Stromal cell of bone marrow (primary cell): ENCODE measurements at regions not wholly inside any gene's neighbourhood (a gene's known extent, or its start where the extent isn't known, plus 50 kb on each side); places are given as distances from the start of the nearest gene placed in this dataset.
"Not testable (repeated sequence)": the region's sequence is repeated elsewhere in the genome, so short reads cannot be mapped to it uniquely, and the experiment has no call there.

Experiments used
- DNase-seq: peaks from one replicate; pipeline ENCODE4 v3.0.0-alpha.2; 2012; ENCODE audit warnings: low read depth

DNA sequence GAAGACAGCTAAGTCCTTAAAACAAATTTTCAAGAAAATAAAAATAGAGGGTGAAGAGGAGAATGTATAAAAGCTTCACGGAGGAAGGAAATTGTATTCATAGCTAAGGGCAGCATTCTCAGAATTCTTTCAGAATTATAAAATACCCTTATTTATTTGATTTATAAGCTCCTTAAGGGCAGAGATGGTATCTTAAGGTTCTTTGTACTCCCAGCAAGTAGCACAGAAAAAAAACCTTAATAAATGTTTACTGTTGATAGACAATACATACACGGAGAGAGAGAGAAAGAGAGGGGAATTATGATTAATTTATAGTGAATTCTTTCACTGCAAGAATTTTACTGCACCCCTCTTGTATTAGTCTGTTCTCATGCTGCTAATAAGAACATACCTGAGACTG lies 375.6 kb upstream of the CCDC54 start:
- no peak for DNase-seq

- DNase-seq, result not testable (repeated sequence)
Measured at GRCh38 chr3:107005352-107005751, 371.9 kb upstream of the CCDC54 start.

DNA sequence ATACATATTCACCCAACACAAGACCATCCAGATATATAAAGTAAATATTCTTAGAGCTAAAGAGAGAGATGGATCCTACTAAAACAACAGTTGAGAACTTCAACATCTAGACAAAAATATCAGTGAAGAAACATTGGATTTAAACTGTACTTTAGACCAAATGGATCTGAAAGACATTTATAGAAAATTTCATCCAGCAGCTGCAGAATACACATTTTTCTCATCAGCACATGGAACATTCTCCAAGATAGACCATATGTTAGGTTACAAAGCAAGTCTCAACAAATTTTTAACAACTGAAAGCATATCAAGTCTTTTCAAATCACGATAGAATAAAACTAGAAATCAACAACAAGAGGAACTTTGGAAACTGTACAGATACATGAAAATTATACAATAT lies 369.0 kb upstream of the CCDC54 start:
- DNase-seq, result no peak

GRCh38 chr3:107013641-107014040 lies 363.6 kb upstream of the CCDC54 start:
- no peak for DNase-seq

GRCh38 chr3:107024551-107025026 lies 352.6 kb upstream of the CCDC54 start:
- DNase-seq, result no peak

DNA sequence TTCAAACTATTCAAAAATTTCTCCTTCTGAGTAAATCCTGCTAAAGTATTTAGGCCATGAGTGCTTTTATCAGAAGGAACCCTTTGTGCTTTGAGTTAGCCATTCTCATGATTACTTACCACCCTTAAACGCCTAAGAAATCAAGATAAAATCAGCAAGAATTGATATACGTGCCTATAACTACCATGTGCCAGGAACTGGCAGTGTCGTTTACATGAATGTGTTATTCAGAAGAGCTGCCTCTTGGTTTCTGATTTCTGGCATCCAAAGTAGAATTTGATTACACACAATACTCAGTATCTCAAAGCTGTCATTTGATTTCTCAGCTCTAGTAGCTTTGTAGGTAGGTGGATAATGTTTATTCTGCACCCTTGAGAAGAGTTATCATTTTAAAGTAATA lies 351.3 kb upstream of the CCDC54 start:
- no peak for DNase-seq

DNA sequence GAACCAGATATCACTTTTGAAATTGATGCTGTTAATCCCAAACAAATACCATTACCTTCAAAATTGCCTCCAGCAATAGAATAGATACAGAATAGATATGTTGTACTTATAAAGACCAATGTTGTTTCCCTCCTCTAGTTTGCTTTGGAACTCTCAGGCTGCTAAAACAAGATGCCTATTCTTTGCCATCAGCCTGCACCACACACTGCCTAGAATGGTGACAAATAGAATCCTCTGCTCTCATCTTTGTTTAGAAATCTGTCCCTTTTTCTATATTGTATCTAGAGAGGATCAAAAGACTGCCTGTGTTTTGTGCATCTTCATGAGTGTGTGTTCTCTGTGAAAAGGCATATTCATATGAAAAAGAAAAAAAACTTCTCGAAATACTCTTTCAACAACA lies 349.2 kb upstream of the CCDC54 start:
- no peak for DNase-seq

- no peak for DNase-seq
Measured at GRCh38 chr3:107028626-107029025, 348.6 kb upstream of the CCDC54 start.

DNA sequence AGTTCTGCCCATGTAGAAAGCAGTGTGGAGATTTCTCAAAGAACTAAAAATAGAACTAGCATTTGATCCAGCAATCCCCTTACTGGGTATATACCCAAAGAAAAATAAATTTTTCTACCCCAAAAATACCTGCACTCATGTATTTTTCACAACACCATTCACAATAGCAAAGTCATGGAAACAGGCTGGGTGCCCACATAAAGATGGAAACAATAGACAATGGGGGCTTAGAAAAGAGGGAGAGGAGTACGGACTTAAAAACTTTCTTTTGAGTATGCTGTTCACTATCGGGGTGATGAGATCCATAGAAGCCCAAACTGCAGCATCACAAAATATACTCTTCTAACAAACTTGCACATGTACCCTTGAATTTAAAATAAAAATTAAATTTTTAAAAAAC lies 345.1 kb upstream of the CCDC54 start:
- DNase-seq, result no peak

- DNase-seq, result no peak
Measured at GRCh38 chr3:107034142-107034541, 343.1 kb upstream of the CCDC54 start.

GRCh38 chr3:107035176-107035575 lies 342.1 kb upstream of the CCDC54 start:
- no peak for DNase-seq

GRCh38 chr3:107044677-107045076 lies 332.6 kb upstream of the CCDC54 start:
- DNase-seq, result no peak

- DNase-seq, result no peak
Measured at GRCh38 chr3:107045791-107046190, 331.4 kb upstream of the CCDC54 start.

- no peak for DNase-seq
Measured at GRCh38 chr3:107055181-107055942, 321.9 kb upstream of the CCDC54 start.

GRCh38 chr3:107061466-107061865 lies 315.8 kb upstream of the CCDC54 start:
- no peak for DNase-seq

DNA sequence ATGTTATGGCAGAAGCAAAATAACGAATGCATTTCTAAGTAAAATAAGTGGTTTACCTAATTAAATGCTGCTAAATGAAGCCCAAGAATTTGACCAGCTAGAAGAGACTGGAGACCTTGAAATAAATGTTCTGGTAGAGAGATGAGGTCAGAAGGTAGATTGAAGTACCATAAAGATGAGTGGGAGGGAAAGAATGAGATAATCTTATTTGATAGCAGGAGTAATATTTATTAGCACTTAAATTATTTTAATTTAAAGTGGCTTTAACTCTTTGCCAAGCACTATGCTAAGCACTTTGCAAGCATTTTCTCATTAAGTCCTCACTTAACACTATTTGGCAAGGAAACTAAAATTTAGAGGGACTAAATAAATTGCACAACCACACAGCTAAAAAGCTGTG lies 314.9 kb upstream of the CCDC54 start:
- no peak for DNase-seq

DNA sequence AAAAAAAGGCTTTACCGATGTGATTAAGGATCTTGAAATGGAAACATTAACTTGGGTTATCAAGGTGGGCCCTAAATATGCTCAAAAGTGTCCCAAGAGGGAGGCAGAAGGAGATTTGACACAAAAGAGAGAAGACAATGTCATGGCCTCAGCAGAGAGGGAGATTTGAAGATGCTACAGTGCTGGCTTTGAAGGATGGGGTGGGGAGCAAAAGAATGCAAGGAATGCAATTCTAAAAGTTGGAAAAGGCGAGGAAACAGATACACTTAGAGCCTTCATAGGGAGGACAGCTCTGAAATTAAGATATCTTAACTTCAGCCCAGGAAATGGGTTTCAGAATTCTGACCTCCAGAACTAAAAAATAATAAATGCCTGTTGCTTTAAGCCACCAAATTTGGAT lies 314.5 kb upstream of the CCDC54 start:
- DNase-seq, result no peak

DNA sequence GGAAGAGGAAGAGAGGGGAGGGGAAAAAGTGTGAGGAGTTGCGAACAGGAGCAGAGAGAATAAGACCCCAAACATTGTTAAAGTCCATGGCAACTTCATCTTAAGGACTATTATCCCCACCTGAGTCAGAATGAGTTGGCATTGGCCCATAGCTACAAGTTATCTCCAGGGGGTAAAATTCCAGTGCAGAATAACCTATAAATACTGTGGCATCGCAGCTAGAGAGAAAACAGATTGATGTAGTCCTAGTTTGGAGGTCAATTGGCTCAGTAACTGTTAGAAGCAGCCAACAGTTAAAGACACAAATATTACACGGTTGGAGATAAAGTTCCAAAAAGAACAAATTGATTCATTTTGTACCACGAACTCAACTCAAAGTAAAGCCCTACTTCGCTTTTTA lies 313.9 kb upstream of the CCDC54 start:
- DNase-seq, result no peak

DNA sequence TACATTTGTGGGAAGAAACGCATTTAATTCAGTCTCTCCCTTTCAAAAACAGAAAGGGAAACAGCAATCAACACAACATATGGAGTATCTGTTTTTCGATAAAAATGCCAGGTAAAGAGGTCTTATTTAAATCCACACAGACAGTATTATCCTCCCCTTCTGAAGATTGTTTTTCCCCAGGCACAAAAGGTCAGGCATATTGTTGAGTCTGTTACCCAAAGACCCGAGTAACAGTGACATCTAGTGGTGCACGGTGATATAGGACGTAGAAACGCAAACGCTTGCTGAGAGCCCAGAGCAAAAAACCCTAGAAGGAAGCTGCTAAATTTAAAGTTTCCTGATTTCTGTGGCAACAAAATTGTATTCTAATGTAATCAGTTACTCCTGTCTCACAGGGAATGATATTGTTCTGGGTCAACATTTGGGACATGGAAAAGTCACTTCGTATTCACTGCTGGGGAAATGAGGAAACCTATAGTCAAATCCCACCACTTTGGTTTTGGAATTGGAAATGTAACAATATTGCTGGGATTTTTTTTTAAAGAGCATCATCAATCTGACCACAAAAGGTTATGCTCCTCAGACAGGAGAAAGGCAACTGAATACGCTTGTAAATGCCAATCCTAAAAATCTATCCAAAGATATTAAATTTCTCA lies 312.7 kb upstream of the CCDC54 start:
- peak; percentile 76 for DNase-seq

DNA sequence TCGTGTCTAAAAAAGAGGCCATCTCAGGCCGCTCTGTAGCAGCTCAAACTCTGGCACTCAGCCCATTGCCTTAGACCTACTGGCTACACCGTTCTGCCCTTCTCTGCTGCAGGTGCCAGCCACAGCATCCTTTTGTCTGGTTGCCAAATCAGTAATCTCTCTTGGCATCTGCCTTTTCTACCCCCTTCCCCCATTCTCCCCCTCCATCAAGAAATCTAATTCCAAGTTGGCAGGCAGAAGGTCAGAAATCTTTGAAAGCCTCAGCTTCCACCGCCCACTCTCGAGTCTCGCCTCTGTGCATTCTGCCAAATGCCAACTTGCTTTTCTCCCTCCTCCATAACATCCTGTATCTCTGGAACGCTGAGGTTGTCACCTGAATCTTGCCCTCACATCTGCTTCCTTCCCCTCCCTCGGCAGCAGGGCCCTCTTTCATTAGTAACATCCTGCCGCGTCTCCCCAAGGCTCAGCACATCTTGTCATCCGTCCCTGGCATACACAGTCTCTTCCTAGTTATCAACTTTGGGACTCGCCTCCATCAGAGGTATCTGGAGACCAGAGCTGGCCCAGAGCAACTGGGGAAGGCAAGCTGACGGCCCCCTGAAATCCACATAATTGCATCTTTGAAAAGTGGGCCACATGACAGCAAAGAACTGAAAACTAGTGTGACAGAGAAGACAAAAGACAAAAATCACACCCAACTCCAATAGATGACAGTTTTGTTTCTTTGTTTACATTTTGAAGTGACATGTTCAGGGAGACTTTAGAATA lies 312.0 kb upstream of the CCDC54 start:
- DNase-seq, result no peak

DNA sequence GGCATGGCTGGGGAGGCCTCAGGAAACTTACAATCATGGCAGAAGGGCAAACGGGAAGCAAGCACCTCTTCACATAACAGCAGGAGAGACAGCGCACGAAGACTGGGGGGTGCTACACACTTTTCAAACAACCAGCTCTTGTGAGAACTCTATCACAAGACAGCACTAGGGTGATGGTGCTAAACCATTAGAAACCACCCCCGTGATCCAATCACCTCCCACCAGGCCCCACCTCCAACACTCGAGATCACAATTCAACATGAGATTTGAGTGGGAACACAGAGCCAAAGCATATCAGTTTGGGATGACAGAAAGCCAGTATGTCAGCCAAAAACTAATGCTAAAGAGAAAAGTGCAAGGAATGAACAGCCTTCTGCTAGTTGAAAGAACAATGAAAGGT lies 309.8 kb upstream of the CCDC54 start:
- no peak for DNase-seq

DNA sequence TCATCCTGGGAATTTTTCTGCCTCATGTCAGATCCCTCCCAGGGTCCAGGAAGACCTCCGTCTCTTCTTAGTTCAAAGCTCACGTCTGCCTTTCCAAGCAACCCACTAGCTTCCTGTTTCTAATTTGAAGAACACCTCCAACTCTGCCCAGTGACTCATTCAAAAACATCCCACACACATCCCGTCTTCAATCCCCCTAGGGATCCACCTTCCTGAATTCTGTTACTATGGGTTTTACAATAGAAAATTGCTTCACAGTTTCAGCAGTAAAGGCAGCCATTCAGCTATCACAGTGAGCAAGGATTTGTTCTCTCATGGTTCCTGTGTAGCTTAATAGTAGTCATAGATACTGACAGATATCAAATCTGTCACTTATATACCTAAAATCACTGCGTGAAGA lies 308.3 kb upstream of the CCDC54 start:
- DNase-seq, result peak; percentile 70

- DNase-seq, result no peak
Measured at GRCh38 chr3:107076946-107077345, 300.3 kb upstream of the CCDC54 start.
